H1 (cell line): ENCODE measurements at regions not wholly inside any gene's neighbourhood (a gene's known extent, or its start where the extent isn't known, plus 50 kb on each side); places are given as distances from the start of the nearest gene placed in this dataset.

Experiments
- CTCF ChIA-PET: fragments of 300-600 bp; sonication (Branson Sonifier 250); formaldehyde crosslinking; loops from one replicate; lab custom pipeline; 2021; ENCODE audit not compliant: partially characterized antibody; lab: Charles Lee
- POLR2A ChIA-PET: fragments of 300-600 bp; sonication (Branson Sonifier 250); formaldehyde crosslinking; loops from one replicate; lab custom pipeline; 2021; ENCODE audit warnings: inconsistent platforms; ENCODE audit not compliant: partially characterized antibody; lab: Charles Lee
- DNase-seq, 2 experiments: peaks; one replicate each; pipeline versions ENCODE4 v3.0.0 to v3.0.0-alpha.2; 2010 to 2022; ENCODE audit warnings: low spot score in 2 of 2, low read depth in 1 of 2, mixed read lengths in 1 of 2
- FAIRE-seq: peaks from 2 replicates; lab custom pipeline; 2011; peaks lifted over from hg19 to GRCh38; lab: Jason Lieb, UNC
- H2AFZ ChIP-seq: 2 replicates; pipeline ENCODE4 v1.8.1; 2012; ENCODE audit warnings: low read length, inconsistent platforms
- H2AK5ac ChIP-seq: 2 replicates; pipeline ENCODE4 v1.6.1; 2013; ENCODE audit warnings: low read depth, low read length
- H2BK120ac ChIP-seq: replicated peaks from 2 replicates; pipeline ENCODE3; 2013; ENCODE audit warnings: low read depth, low read length, inconsistent platforms
- H2BK12ac ChIP-seq: 2 replicates; pipeline ENCODE4 v1.6.1; 2013; ENCODE audit warnings: low read depth, low read length
- H2BK15ac ChIP-seq: 2 replicates; pipeline ENCODE4 v1.6.1; 2013; ENCODE audit warnings: low read length
- H2BK20ac ChIP-seq: 2 replicates; pipeline ENCODE4 v1.6.1; 2013; ENCODE audit warnings: low read length
- H2BK5ac ChIP-seq: 2 replicates; pipeline ENCODE4 v1.6.1; 2013; ENCODE audit warnings: low read depth, low read length
- H3K14ac ChIP-seq: 2 replicates; pipeline ENCODE4 v1.6.1; 2013; ENCODE audit warnings: inconsistent platforms; ENCODE audit not compliant: insufficient read length
- H3K18ac ChIP-seq: 2 replicates; pipeline ENCODE4 v1.6.1; 2013; ENCODE audit warnings: low read length; ENCODE audit errors: extremely low read depth
- H3K23ac ChIP-seq: 2 replicates; pipeline ENCODE4 v1.6.1; 2013; ENCODE audit warnings: inconsistent platforms; ENCODE audit not compliant: insufficient read length
- H3K23me2 ChIP-seq: 2 replicates; pipeline ENCODE4 v1.6.1; 2013; ENCODE audit warnings: low read depth, low read length
- H3K27ac ChIP-seq: 2 replicates; pipeline ENCODE4 v1.6.1; 2011; ENCODE audit warnings: low read depth, low read length, inconsistent platforms
- H3K27me3 ChIP-seq, 4 experiments: replicated peaks in 1 of 4; 1 replicate in 1 of 4; 2 replicates in 3 of 4; pipeline versions ENCODE4 v1.6.1 to v1.8.1; 2011 to 2013; ENCODE audit warnings: low read length in 3 of 4, mild to moderate bottlenecking in 3 of 4, inconsistent platforms in 2 of 4, mixed read lengths in 2 of 4, moderate library complexity in 1 of 4; ENCODE audit not compliant: control insufficient read depth in 3 of 4, insufficient read depth in 3 of 4; ENCODE audit errors: extremely low read depth in 1 of 4
- H3K36me3 ChIP-seq, 4 experiments: 2 replicates each; pipeline versions ENCODE4 v1.6.1 to v1.8.1; 2011 to 2013; ENCODE audit warnings: mild to moderate bottlenecking in 4 of 4, low read length in 3 of 4, moderate library complexity in 2 of 4, control low read depth in 1 of 4, inconsistent platforms in 1 of 4; ENCODE audit not compliant: insufficient read depth in 4 of 4, control insufficient read depth in 2 of 4
- H3K4ac ChIP-seq: replicated peaks from 2 replicates; pipeline ENCODE3; 2013; ENCODE audit warnings: low read length, low read depth, mixed read lengths, inconsistent platforms; ENCODE audit not compliant: insufficient read length
- H3K4me1 ChIP-seq, 4 experiments: replicated peaks in 1 of 4; 1 replicate in 1 of 4; 2 replicates in 3 of 4; pipeline versions ENCODE4 v1.6.1 to v1.8.1; 2011 to 2013; ENCODE audit warnings: low read length in 3 of 4, inconsistent platforms in 2 of 4, mixed read lengths in 1 of 4; ENCODE audit not compliant: insufficient read depth in 4 of 4, control insufficient read depth in 3 of 4
- H3K4me2 ChIP-seq, 2 experiments: 2 replicates each; pipeline versions ENCODE4 v1.6.1 to v1.8.1; 2011 to 2013; ENCODE audit warnings: low read depth in 2 of 2, low read length in 2 of 2, control low read depth in 1 of 2, inconsistent platforms in 1 of 2, mild to moderate bottlenecking in 1 of 2; ENCODE audit not compliant: insufficient read depth in 1 of 2
- H3K4me3 ChIP-seq, 4 experiments: fragments of 200-600, 300-600 bp in 1 of 4; sonication (generic), shearing (Covaris generic), sonication (Bioruptor Twin) in 1 of 4; 2 replicates each; pipeline versions ENCODE4 v1.5.1 to v1.8.1; 2011 to 2016; ENCODE audit warnings: low read length in 4 of 4, low read depth in 3 of 4, control low read depth in 2 of 4, inconsistent platforms in 2 of 4, mild to moderate bottlenecking in 2 of 4, mixed read lengths in 1 of 4, moderate library complexity in 1 of 4; ENCODE audit not compliant: insufficient read depth in 2 of 4; ENCODE audit errors: extremely low read depth in 1 of 4
- H3K56ac ChIP-seq: replicated peaks from 2 replicates; pipeline ENCODE3; 2013; ENCODE audit warnings: low read depth, mild to moderate bottlenecking, mixed read lengths, low read length, inconsistent platforms; ENCODE audit not compliant: insufficient read length
- H3K79me1 ChIP-seq: 2 replicates; pipeline ENCODE4 v1.6.1; 2013; ENCODE audit warnings: low read depth, low read length, control low read depth
- H3K79me2 ChIP-seq, 2 experiments: 2 replicates each; pipeline versions ENCODE4 v1.6.1 to v1.8.1; 2012 to 2013; ENCODE audit warnings: low read length in 2 of 2, mild to moderate bottlenecking in 2 of 2, inconsistent platforms in 1 of 2; ENCODE audit not compliant: insufficient read depth in 2 of 2, control insufficient read depth in 1 of 2
- H3K9ac ChIP-seq, 4 experiments: replicated peaks in 1 of 4; 1 replicate in 1 of 4; 2 replicates in 3 of 4; pipeline versions ENCODE4 v1.6.1 to v1.8.1; 2011 to 2013; ENCODE audit warnings: low read depth in 3 of 4, low read length in 3 of 4, control low read depth in 2 of 4, mild to moderate bottlenecking in 2 of 4, moderate library complexity in 2 of 4, inconsistent platforms in 1 of 4; ENCODE audit errors: extremely low read depth in 1 of 4
- H3K9me3 ChIP-seq, 2 experiments: 2 replicates each; pipeline versions ENCODE4 v1.6.1 to v1.8.1; 2012 to 2013; ENCODE audit warnings: mild to moderate bottlenecking in 2 of 2, moderate library complexity in 2 of 2, control low read depth in 1 of 2, inconsistent platforms in 1 of 2, low read depth in 1 of 2, low read length in 1 of 2, mixed read lengths in 1 of 2; ENCODE audit not compliant: insufficient read depth in 2 of 2
- H4K20me1 ChIP-seq, 2 experiments: replicated peaks in 1 of 2; 2 replicates each; pipeline versions ENCODE3 to v1.8.1; 2011 to 2013; ENCODE audit warnings: inconsistent platforms in 2 of 2, low read length in 2 of 2, mild to moderate bottlenecking in 1 of 2; ENCODE audit not compliant: insufficient read depth in 2 of 2, control insufficient read depth in 1 of 2
- H4K5ac ChIP-seq: 2 replicates; pipeline ENCODE4 v1.6.1; 2013; ENCODE audit warnings: low read length, low read depth, mixed read lengths, inconsistent platforms; ENCODE audit not compliant: insufficient read length
- H4K8ac ChIP-seq: 2 replicates; pipeline ENCODE4 v1.8.0; 2013; ENCODE audit warnings: mild to moderate bottlenecking, moderate library complexity, low read length, inconsistent platforms; ENCODE audit not compliant: insufficient read depth; ENCODE audit errors: extremely low read depth
- H4K91ac ChIP-seq: replicated peaks from 2 replicates; pipeline ENCODE3; 2013; ENCODE audit warnings: low read length, mixed read lengths, inconsistent platforms; ENCODE audit not compliant: insufficient read length
- CHD7 ChIP-seq: fragments of 300-600 bp; sonication (generic); IDR thresholded peaks from 2 replicates; pipeline ENCODE4 v1.7.1; 2012; ENCODE audit warnings: low read length, moderate library complexity, mild to moderate bottlenecking, inconsistent platforms; ENCODE audit not compliant: insufficient replicate concordance
- WGBS, 2 experiments: shearing (Covaris generic) in 1 of 2; methylation state at CpG; one replicate each; pipeline versions ENCODE4 v1.1.6 to v1.1.7; 2013 to 2015; ENCODE audit warnings: low lambda C conversion rate in 2 of 2, mixed read lengths in 2 of 2, inconsistent platforms in 1 of 2, low coverage in 1 of 2, missing lambda C conversion rate in 1 of 2; ENCODE audit not compliant: insufficient replicate concordance in 2 of 2, insufficient coverage in 1 of 2, insufficient read length in 1 of 2; ENCODE audit errors: extremely low coverage in 1 of 2, missing lambda C conversion rate in 1 of 2; 5-methylcytosine and 5-hydroxymethylcytosine counted together

- Histone ChIP-seq H3K9me3 (no peaks in the 10 kb centered on the region), H3K9ac (no peak overlapping the region), H3K18ac (no peak overlapping the region), H3K14ac (no peak overlapping the region), H3K4me3 (no peak overlapping the region), H3K36me3 (no peaks in the 10 kb centered on the region), H3K56ac (no peak overlapping the region), H4K91ac (no peak overlapping the region), H3K27ac (no peak overlapping the region), H3K27me3 (no peaks in the 10 kb centered on the region), H2BK15ac (no peak overlapping the region), H2AK5ac (no peak overlapping the region), H3K4me2 (no peak overlapping the region), H2BK120ac (no peak overlapping the region), H3K4ac (no peak overlapping the region), H4K5ac (no peak overlapping the region), H2BK12ac (no peak overlapping the region), H3K79me1 (no peaks in the 10 kb centered on the region), H3K23ac (no peak overlapping the region), H4K8ac (no peak overlapping the region), H3K79me2 (no peaks in the 10 kb centered on the region), H2BK5ac (no peak overlapping the region), H3K23me2 (no peaks in the 10 kb centered on the region), H2BK20ac (no peak overlapping the region), H3K4me1 (no peaks in the 10 kb centered on the region), H2AFZ (no peak overlapping the region), H4K20me1 (no peaks in the 10 kb centered on the region)
- 95% methylated on average over 3 of the region's 3 CpGs; no CpG with 5 or more reads in 1 of the 2 experiments for WGBS, 2 experiments
- FAIRE-seq = no peak
- ChIA-PET CTCF (interaction anchor here (1.1 kb wide), 1 partner anchor 9 kb away, joined by 8 read pairs; no protein-coding TSS in a partner anchor), POLR2A (no interaction called here)
- DNase-seq = no peak
- TF ChIP-seq CHD7 = no peak
Observed at GRCh38 chr14:56413721-56414120, 165.9 kb upstream of the TMEM260 start.
